GM12875 (cell line): ENCODE measurements at regions not wholly inside any gene's neighbourhood (a gene's known extent, or its start where the extent isn't known, plus 50 kb on each side); places are given as distances from the start of the nearest gene placed in this dataset.

Experiments used
- H3K4me3 ChIP-seq: one replicate; pipeline ENCODE4 v1.5.1; 2011; ENCODE audit warnings: low read depth, low read length, control low read depth
- CTCF ChIP-seq: IDR thresholded peaks from 2 replicates; pipeline ENCODE4 v1.5.1; 2011; ENCODE audit warnings: low read depth, mild to moderate bottlenecking, control low read depth, inconsistent platforms, low read length, moderate library complexity, borderline replicate concordance; ENCODE audit not compliant: insufficient read depth

- no peak for TF ChIP-seq CTCF
- no peak overlapping the region for H3K4me3 ChIP-seq
Observed at GRCh38 chr3:80063535-80063934, 295.7 kb upstream of the ROBO1 start.

DNA sequence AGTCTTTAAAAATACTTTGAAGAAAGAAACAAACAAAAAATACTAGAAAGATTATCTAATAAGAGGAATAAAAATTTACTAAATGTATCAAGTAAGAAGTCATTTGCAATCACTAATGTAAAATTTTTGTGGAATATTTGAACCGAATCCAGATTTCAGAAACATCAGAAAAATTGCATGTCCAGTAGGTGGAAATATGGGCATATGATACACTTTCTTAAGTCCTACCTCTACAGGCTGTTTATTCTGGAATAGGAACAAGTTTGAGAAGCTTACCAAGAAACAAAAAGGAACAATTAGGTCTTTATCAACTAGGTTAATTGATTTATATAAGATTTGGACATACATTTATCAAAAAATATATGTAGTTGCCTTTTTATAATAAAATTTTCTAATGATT is 292.9 kb upstream of the ROBO1 start:
- no peak for TF ChIP-seq CTCF
- no peak overlapping the region for H3K4me3 ChIP-seq

GRCh38 chr3:80055306-80055705 is 287.5 kb upstream of the ROBO1 start:
- H3K4me3 ChIP-seq, result no peak overlapping the region
- TF ChIP-seq CTCF, result no peak

GRCh38 chr3:80052271-80052670 is 284.5 kb upstream of the ROBO1 start:
- no peak overlapping the region for H3K4me3 ChIP-seq
- no peak for TF ChIP-seq CTCF

DNA sequence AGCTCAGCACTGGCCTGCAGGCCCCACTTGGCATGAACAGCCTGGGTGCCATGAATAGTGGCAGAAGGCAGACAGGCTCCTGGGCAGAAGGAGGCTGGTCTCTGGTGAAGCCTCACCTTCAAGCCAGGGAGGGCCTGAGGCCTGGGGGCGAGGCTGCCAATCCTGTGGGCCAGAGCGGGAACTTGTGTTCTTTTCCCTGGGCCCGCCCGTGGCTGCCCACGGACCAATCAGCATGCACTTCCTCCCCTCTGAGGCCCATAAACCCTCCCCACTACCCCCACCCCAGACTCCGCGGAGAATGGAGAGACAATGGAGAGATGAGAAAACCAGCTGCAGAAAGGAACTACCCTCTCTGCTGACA is 283.8 kb upstream of the ROBO1 start:
- no peak for TF ChIP-seq CTCF
- H3K4me3 ChIP-seq, result no peak overlapping the region

GRCh38 chr3:80050826-80051601 is 283.2 kb upstream of the ROBO1 start:
- TF ChIP-seq CTCF, result no peak
- no peak overlapping the region for H3K4me3 ChIP-seq

GRCh38 chr3:80043226-80043625 is 275.4 kb upstream of the ROBO1 start:
- H3K4me3 ChIP-seq, result no peak overlapping the region
- no peak for TF ChIP-seq CTCF
